Endodermal cell (in vitro differentiated cells): ENCODE measurements at regions not wholly inside any gene's neighbourhood (a gene's known extent, or its start where the extent isn't known, plus 50 kb on each side); places are given as distances from the start of the nearest gene placed in this dataset.

Source experiments
- DNase-seq: peaks from one replicate; pipeline ENCODE4 v3.0.0-alpha.2; 2017
- H3K27ac ChIP-seq: 2 replicates; pipeline ENCODE4 v1.5.1; 2013; ENCODE audit warnings: mild to moderate bottlenecking, low read depth, low read length, moderate library complexity
- H3K27me3 ChIP-seq: 2 replicates; pipeline ENCODE4 v1.6.1; 2013; ENCODE audit warnings: mild to moderate bottlenecking, low read length, moderate library complexity; ENCODE audit not compliant: insufficient read depth, control insufficient read depth, poor library complexity, severe bottlenecking
- H3K36me3 ChIP-seq: 2 replicates; pipeline ENCODE4 v1.7.0; 2013; ENCODE audit warnings: mild to moderate bottlenecking, low read length, moderate library complexity; ENCODE audit not compliant: control insufficient read depth, insufficient read depth
- H3K4me1 ChIP-seq: one replicate; pipeline ENCODE4 v1.7.0; 2013; ENCODE audit warnings: low read length; ENCODE audit not compliant: control insufficient read depth, insufficient read depth
- H3K4me3 ChIP-seq: 2 replicates; pipeline ENCODE4 v1.5.1; 2013; ENCODE audit warnings: mild to moderate bottlenecking, low read length, moderate library complexity
- H3K9ac ChIP-seq: 2 replicates; pipeline ENCODE4 v1.6.1; 2013; ENCODE audit warnings: mild to moderate bottlenecking, low read length, moderate library complexity; ENCODE audit not compliant: poor library complexity, severe bottlenecking; ENCODE audit errors: extremely low read depth
- H3K9me3 ChIP-seq: 2 replicates; pipeline ENCODE4 v1.6.1; 2013; ENCODE audit warnings: mild to moderate bottlenecking, low read length, moderate library complexity; ENCODE audit not compliant: control insufficient read depth
- H3K27ac Mint-ChIP-seq: 2 replicates; pipeline ENCODE4 v1.8.0; 2020; ENCODE audit warnings: mixed read lengths
- H3K27me3 Mint-ChIP-seq: 2 replicates; pipeline ENCODE4 v1.8.0; 2021; ENCODE audit warnings: mild to moderate bottlenecking, mixed read lengths; ENCODE audit not compliant: insufficient read depth
- H3K36me3 Mint-ChIP-seq: 2 replicates; pipeline ENCODE4 v1.8.0; 2020; ENCODE audit warnings: low read depth, mixed read lengths
- H3K4me1 Mint-ChIP-seq: 2 replicates; pipeline ENCODE4 v1.8.0; 2020; ENCODE audit warnings: mixed read lengths
- H3K4me3 Mint-ChIP-seq: 2 replicates; pipeline ENCODE4 v1.8.0; 2020; ENCODE audit warnings: mild to moderate bottlenecking, moderate library complexity, mixed read lengths
- H3K9me3 Mint-ChIP-seq: 2 replicates; pipeline ENCODE4 v1.8.0; 2020; ENCODE audit warnings: mild to moderate bottlenecking, mixed read lengths
- WGBS, 2 experiments: methylation state at CpG; one replicate each; pipeline versions ENCODE4 v1.1.5 to v1.1.7; 2013; ENCODE audit warnings: missing lambda C conversion rate in 2 of 2, mixed read lengths in 1 of 2; ENCODE audit not compliant: insufficient coverage in 1 of 2, insufficient read length in 1 of 2; 5-methylcytosine and 5-hydroxymethylcytosine counted together
- TF ChIP-seq, protein P1 (sequence below): fragments of 200-600 bp; sonication (generic); conservative IDR thresholded peaks from 2 replicates; pipeline ENCODE4 v1.5.0; 2021; ENCODE audit warnings: antibody characterized with exemption, mild to moderate bottlenecking

DNA sequence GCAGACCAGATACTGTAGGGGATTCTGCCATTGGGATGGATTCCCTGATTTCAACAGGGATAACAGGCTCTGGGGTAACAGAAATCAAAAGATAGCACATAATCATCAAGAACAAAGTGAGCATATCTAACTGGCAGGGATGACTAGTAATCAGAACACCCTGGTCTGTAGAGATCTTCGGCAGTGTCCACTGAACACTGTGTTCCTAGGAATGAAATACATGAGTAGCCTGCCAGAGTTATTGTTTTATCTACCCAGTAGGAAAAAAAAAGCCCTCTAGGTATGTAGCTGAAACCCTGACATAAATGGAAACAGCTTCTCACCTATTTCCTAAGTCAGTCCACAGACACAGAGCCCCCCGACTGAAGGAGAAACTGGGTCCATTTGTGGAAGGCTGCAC is 340.3 kb upstream of the ZNF385D start:
- H3K27me3 Mint-ChIP-seq, result no peaks in the 10 kb centered on the region
- no peak overlapping the region for H3K27ac Mint-ChIP-seq
- H3K9me3 Mint-ChIP-seq, result no peaks in the 10 kb centered on the region
- H3K9me3 ChIP-seq, result no peaks in the 10 kb centered on the region
- H3K27me3 ChIP-seq, result no peaks in the 10 kb centered on the region
- 97% methylated on average over 2 of the region's 2 CpGs; no CpG with 5 or more reads in 1 of the 2 experiments for WGBS, 2 experiments
- H3K4me1 ChIP-seq, result no peaks in the 10 kb centered on the region
- H3K4me1 Mint-ChIP-seq, result no peaks in the 10 kb centered on the region
- DNase-seq, result no peak
- H3K36me3 Mint-ChIP-seq, result no peaks in the 10 kb centered on the region
- H3K4me3 Mint-ChIP-seq, result no peak overlapping the region
- H3K9ac ChIP-seq, result no peak overlapping the region
- no peak overlapping the region for H3K27ac ChIP-seq
- H3K4me3 ChIP-seq, result no peak overlapping the region
- H3K36me3 ChIP-seq, result no peaks in the 10 kb centered on the region
- TF ChIP-seq, protein P1, sequence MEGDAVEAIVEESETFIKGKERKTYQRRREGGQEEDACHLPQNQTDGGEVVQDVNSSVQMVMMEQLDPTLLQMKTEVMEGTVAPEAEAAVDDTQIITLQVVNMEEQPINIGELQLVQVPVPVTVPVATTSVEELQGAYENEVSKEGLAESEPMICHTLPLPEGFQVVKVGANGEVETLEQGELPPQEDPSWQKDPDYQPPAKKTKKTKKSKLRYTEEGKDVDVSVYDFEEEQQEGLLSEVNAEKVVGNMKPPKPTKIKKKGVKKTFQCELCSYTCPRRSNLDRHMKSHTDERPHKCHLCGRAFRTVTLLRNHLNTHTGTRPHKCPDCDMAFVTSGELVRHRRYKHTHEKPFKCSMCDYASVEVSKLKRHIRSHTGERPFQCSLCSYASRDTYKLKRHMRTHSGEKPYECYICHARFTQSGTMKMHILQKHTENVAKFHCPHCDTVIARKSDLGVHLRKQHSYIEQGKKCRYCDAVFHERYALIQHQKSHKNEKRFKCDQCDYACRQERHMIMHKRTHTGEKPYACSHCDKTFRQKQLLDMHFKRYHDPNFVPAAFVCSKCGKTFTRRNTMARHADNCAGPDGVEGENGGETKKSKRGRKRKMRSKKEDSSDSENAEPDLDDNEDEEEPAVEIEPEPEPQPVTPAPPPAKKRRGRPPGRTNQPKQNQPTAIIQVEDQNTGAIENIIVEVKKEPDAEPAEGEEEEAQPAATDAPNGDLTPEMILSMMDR, result no peak

GRCh38 chr3:22098021-22098420 is 347.0 kb upstream of the ZNF385D start:
- Histone ChIP-seq H3K4me3 (no peak overlapping the region), H3K4me1 (no peaks in the 10 kb centered on the region), H3K36me3 (no peaks in the 10 kb centered on the region), H3K9me3 (no peaks in the 10 kb centered on the region), H3K9ac (no peak overlapping the region), H3K27ac (no peak overlapping the region), H3K27me3 (no peaks in the 10 kb centered on the region)
- H3K4me1 Mint-ChIP-seq, result no peaks in the 10 kb centered on the region
- H3K9me3 Mint-ChIP-seq, result no peaks in the 10 kb centered on the region
- no peak overlapping the region for H3K4me3 Mint-ChIP-seq
- H3K27me3 Mint-ChIP-seq, result peaks cover 3% of the 10 kb centered on the region
- H3K36me3 Mint-ChIP-seq, result no peaks in the 10 kb centered on the region
- no peak for DNase-seq
- 94 to 100% methylated on average over 1 to 2 of the region's 2 CpGs for WGBS, 2 experiments
- TF ChIP-seq, protein P1, result no peak
- no peak overlapping the region for H3K27ac Mint-ChIP-seq

DNA sequence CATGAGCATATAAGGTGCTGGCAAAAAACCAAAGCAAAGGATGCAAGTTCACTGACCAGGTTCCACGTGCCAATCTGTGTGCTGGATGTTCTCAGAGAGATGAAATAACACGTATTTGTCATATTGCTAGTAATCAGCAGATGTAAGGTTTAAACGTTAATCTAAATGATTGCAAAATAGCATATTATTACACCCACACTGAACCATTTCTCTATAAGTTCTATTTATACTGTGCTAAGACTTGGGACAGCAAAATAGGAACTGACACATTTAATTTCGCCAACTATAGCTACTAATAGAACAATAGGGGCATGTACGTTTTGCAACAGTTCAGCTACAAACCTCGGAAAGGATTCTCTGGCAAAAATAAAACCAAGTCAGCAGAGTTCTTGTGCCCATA is 350.3 kb upstream of the ZNF385D start:
- no peaks in the 10 kb centered on the region for H3K36me3 Mint-ChIP-seq
- TF ChIP-seq, protein P1, result no peak
- DNase-seq, result no peak
- H3K4me1 Mint-ChIP-seq, result no peaks in the 10 kb centered on the region
- H3K36me3 ChIP-seq, result no peaks in the 10 kb centered on the region
- H3K9me3 Mint-ChIP-seq, result no peaks in the 10 kb centered on the region
- H3K27ac ChIP-seq, result no peak overlapping the region
- no peaks in the 10 kb centered on the region for H3K4me1 ChIP-seq
- no peak overlapping the region for H3K4me3 ChIP-seq
- no peaks in the 10 kb centered on the region for H3K9me3 ChIP-seq
- no peaks in the 10 kb centered on the region for H3K27me3 ChIP-seq
- peaks cover 3% of the 10 kb centered on the region for H3K27me3 Mint-ChIP-seq
- 75 to 87% methylated on average over 2 to 6 of the region's 6 CpGs for WGBS, 2 experiments
- no peak overlapping the region for H3K9ac ChIP-seq
- no peak overlapping the region for H3K4me3 Mint-ChIP-seq
- no peak overlapping the region for H3K27ac Mint-ChIP-seq
